ENCODE measurements at regions not wholly inside any gene's neighbourhood (a gene's known extent, or its start where the extent isn't known, plus 50 kb on each side); places are given as distances from the start of the nearest gene placed in this dataset.

GRCh38 chr5:43874772-43875171 is 271.8 kb downstream of the NNT start (continued):
- TF ChIP-seq FIP1L1 (IDR thresholded peaks at IDR 0.05; ENCODE audit: low read depth, low read length, poor library complexity, severe bottlenecking) (no peak), CTCFL (IDR thresholded peaks at IDR 0.05; ENCODE audit: borderline replicate concordance, insufficient read depth, low read depth, low read length, poor library complexity, severe bottlenecking) (no peak), ZBTB17 (CRISPR knock-in tag; IDR thresholded peaks at IDR 0.05) (peak; percentile 64; the same call in 1 of the 2 replicates), MAZ (CRISPR knock-in tag; conservative IDR thresholded peaks at IDR 0.05 in 1 of 2, IDR thresholded peaks at IDR 0.05 in 1 of 2) (peak in 1 of 2 experiments; percentile 58; a peak in 2 of 4 replicates), OTX1 (CRISPR knock-in tag; IDR thresholded peaks at IDR 0.05) (no peak), DEAF1 (CRISPR knock-in tag; IDR thresholded peaks at IDR 0.05) (0 out of 2 replicates have a peak, but pooled peaks have one; percentile 12), RCOR1 (IDR thresholded peaks at IDR 0.05; ENCODE audit: borderline replicate concordance in 1 of 2, low read depth in 2 of 2, low read length in 2 of 2) (no peak), ZBTB9 (CRISPR knock-in tag; IDR thresholded peaks at IDR 0.05) (0 out of 2 replicates have a peak, but pooled peaks have one; percentile 59), ZNF75A (CRISPR knock-in tag; IDR thresholded peaks at IDR 0.05) (peak; percentile 61; the same call in 1 of the 2 replicates), ZNF175 (CRISPR knock-in tag; IDR thresholded peaks at IDR 0.05; ENCODE audit: low read depth) (0 out of 2 replicates have a peak, but pooled peaks have one; percentile 41), ATF4 (CRISPR knock-in tag; IDR thresholded peaks at IDR 0.05) (peak; percentile 55; the same call in 1 of the 2 replicates)
- TF ChIP-seq, protein P1, sequence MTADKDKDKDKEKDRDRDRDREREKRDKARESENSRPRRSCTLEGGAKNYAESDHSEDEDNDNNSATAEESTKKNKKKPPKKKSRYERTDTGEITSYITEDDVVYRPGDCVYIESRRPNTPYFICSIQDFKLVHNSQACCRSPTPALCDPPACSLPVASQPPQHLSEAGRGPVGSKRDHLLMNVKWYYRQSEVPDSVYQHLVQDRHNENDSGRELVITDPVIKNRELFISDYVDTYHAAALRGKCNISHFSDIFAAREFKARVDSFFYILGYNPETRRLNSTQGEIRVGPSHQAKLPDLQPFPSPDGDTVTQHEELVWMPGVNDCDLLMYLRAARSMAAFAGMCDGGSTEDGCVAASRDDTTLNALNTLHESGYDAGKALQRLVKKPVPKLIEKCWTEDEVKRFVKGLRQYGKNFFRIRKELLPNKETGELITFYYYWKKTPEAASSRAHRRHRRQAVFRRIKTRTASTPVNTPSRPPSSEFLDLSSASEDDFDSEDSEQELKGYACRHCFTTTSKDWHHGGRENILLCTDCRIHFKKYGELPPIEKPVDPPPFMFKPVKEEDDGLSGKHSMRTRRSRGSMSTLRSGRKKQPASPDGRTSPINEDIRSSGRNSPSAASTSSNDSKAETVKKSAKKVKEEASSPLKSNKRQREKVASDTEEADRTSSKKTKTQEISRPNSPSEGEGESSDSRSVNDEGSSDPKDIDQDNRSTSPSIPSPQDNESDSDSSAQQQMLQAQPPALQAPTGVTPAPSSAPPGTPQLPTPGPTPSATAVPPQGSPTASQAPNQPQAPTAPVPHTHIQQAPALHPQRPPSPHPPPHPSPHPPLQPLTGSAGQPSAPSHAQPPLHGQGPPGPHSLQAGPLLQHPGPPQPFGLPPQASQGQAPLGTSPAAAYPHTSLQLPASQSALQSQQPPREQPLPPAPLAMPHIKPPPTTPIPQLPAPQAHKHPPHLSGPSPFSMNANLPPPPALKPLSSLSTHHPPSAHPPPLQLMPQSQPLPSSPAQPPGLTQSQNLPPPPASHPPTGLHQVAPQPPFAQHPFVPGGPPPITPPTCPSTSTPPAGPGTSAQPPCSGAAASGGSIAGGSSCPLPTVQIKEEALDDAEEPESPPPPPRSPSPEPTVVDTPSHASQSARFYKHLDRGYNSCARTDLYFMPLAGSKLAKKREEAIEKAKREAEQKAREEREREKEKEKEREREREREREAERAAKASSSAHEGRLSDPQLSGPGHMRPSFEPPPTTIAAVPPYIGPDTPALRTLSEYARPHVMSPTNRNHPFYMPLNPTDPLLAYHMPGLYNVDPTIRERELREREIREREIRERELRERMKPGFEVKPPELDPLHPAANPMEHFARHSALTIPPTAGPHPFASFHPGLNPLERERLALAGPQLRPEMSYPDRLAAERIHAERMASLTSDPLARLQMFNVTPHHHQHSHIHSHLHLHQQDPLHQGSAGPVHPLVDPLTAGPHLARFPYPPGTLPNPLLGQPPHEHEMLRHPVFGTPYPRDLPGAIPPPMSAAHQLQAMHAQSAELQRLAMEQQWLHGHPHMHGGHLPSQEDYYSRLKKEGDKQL (CRISPR knock-in tag; IDR thresholded peaks at IDR 0.05; ENCODE audit: borderline replicate concordance): no peak
- TF ChIP-seq, protein P2, sequence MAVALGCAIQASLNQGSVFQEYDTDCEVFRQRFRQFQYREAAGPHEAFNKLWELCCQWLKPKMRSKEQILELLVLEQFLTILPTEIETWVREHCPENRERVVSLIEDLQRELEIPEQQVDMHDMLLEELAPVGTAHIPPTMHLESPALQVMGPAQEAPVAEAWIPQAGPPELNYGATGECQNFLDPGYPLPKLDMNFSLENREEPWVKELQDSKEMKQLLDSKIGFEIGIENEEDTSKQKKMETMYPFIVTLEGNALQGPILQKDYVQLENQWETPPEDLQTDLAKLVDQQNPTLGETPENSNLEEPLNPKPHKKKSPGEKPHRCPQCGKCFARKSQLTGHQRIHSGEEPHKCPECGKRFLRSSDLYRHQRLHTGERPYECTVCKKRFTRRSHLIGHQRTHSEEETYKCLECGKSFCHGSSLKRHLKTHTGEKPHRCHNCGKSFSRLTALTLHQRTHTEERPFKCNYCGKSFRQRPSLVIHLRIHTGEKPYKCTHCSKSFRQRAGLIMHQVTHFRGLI (CRISPR knock-in tag; IDR thresholded peaks at IDR 0.05): 0 out of 2 replicates have a peak, but pooled peaks have one; percentile 14
